Osteocyte (in vitro differentiated cells): ENCODE measurements at regions not wholly inside any gene's neighbourhood (a gene's known extent, or its start where the extent isn't known, plus 50 kb on each side); places are given as distances from the start of the nearest gene placed in this dataset.

Experiments
- DNase-seq: peaks from one replicate; pipeline ENCODE4 v3.0.0; 2021; ENCODE audit warnings: mixed read lengths; ENCODE audit not compliant: unreplicated experiment; ENCODE audit errors: extremely low spot score
- H3K27ac Mint-ChIP-seq: one replicate; pipeline ENCODE4 v1.8.0; 2021; ENCODE audit warnings: mild to moderate bottlenecking, mixed read lengths; ENCODE audit not compliant: unreplicated experiment
- H3K27me3 Mint-ChIP-seq: one replicate; pipeline ENCODE4 v1.8.0; 2021; ENCODE audit warnings: mixed read lengths; ENCODE audit not compliant: unreplicated experiment
- H3K36me3 Mint-ChIP-seq: one replicate; pipeline ENCODE4 v1.8.0; 2021; ENCODE audit warnings: mixed read lengths; ENCODE audit not compliant: unreplicated experiment
- H3K4me1 Mint-ChIP-seq: one replicate; pipeline ENCODE4 v1.8.0; 2021; ENCODE audit warnings: mixed read lengths; ENCODE audit not compliant: unreplicated experiment
- H3K4me3 Mint-ChIP-seq: one replicate; pipeline ENCODE4 v1.8.0; 2021; ENCODE audit warnings: mild to moderate bottlenecking, moderate library complexity, mixed read lengths; ENCODE audit not compliant: unreplicated experiment
- H3K9me3 Mint-ChIP-seq: one replicate; pipeline ENCODE4 v1.8.0; 2021; ENCODE audit warnings: mixed read lengths; ENCODE audit not compliant: unreplicated experiment
- CTCF ChIP-seq: fragments of 200-600 bp; sonication (generic); IDR thresholded peaks from 2 replicates; pipeline ENCODE4 v1.5.0; 2021; ENCODE audit warnings: antibody characterized with exemption, mild to moderate bottlenecking, moderate library complexity

GRCh38 chr5:124932791-124933600 lies 186.6 kb upstream of the ZNF608 start:
- no peak overlapping the region for H3K4me3 Mint-ChIP-seq
- DNase-seq = no peak
- no peak for TF ChIP-seq CTCF
- H3K27me3 Mint-ChIP-seq = no peaks in the 10 kb centered on the region
- H3K36me3 Mint-ChIP-seq = no peaks in the 10 kb centered on the region
- H3K4me1 Mint-ChIP-seq = peaks cover 14% of the 10 kb centered on the region
- H3K9me3 Mint-ChIP-seq = peaks cover 4% of the 10 kb centered on the region
- H3K27ac Mint-ChIP-seq = no peak overlapping the region

DNA sequence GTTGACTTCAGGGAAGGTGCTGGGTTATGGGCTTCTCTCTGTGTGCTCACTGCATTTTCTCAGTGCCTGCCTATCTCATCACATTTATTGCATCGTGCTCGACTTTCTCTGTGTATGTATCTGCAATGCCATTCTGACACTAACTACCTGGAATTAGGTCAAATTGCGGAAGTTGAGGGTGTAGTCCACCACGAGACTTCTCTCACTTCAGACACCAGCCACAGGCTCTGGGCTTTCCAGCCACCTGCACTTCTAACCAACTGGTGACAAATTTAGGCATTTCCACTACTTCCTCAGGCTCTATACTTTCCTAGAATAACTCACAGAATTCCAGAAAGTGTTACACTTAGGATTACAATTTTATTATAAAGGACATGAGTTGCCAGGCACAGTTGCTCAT lies 188.6 kb upstream of the ZNF608 start:
- Mint-ChIP-seq H3K27me3 (no peaks in the 10 kb centered on the region), H3K4me1 (peaks cover 14% of the 10 kb centered on the region), H3K9me3 (peaks cover 4% of the 10 kb centered on the region), H3K4me3 (no peak overlapping the region), H3K36me3 (no peaks in the 10 kb centered on the region), H3K27ac (no peak overlapping the region)
- TF ChIP-seq CTCF = no peak
- no peak for DNase-seq

GRCh38 chr5:124936626-124936933 lies 190.1 kb upstream of the ZNF608 start:
- no peak overlapping the region for H3K4me3 Mint-ChIP-seq
- H3K27ac Mint-ChIP-seq = no peak overlapping the region
- no peaks in the 10 kb centered on the region for H3K27me3 Mint-ChIP-seq
- TF ChIP-seq CTCF = no peak
- no peak for DNase-seq
- H3K36me3 Mint-ChIP-seq = no peaks in the 10 kb centered on the region
- H3K4me1 Mint-ChIP-seq = peaks cover 14% of the 10 kb centered on the region
- H3K9me3 Mint-ChIP-seq = peaks cover 10% of the 10 kb centered on the region

DNA sequence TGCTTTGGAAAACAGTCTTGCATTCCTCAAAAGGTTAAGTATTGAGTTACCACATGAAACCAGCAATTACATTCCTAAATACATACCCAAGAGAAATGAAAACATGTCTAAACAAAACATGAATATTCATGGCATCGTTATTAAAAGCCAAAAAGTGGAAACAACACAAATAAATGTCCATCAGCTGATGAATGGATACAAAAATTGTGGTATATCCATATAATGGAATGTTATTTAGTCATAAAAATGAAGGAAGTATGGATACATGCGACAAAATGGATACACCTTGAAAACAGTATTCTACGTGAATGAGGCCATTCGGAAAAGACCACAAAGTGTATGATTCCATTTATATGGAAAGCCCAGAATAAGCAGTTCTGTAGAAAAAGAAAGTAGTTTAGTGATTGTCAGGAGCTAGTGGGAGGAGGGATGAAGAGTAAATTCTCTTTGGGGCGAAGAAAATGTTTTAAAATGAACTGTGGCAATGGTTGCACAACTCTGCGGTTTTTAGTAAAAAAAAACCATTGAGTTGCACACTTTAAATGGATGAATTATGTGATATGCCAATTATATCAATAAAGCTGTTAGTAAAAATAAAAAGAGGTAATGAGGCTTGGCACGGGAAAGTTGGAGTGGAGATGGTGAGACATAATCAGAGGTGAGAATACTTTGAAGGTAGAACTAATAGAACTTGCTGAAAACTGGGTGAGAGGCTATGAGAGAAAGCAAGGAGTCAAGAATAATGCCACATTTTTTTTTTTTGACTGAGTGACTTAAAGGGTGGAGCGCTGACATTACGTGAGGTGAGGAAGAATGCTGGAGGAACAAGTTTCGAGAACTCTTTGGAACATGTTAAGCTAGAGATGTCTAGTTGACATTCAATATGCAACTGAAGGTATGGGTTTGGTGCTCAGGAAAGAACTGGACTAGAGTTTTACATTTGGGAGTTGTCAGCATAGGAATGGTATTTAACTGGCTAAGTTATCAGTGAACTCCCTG lies 194.9 kb upstream of the ZNF608 start:
- H3K27me3 Mint-ChIP-seq = no peaks in the 10 kb centered on the region
- H3K27ac Mint-ChIP-seq = no peak overlapping the region
- DNase-seq = no peak
- H3K4me3 Mint-ChIP-seq = no peak overlapping the region
- H3K9me3 Mint-ChIP-seq = peaks cover 6% of the 10 kb centered on the region
- no peaks in the 10 kb centered on the region for H3K36me3 Mint-ChIP-seq
- no peaks in the 10 kb centered on the region for H3K4me1 Mint-ChIP-seq
- no peak for TF ChIP-seq CTCF
